GM20000 (cell line): ENCODE measurements at regions not wholly inside any gene's neighbourhood (a gene's known extent, or its start where the extent isn't known, plus 50 kb on each side); places are given as distances from the start of the nearest gene placed in this dataset.

Experiments used
- DNase-seq: peaks from one replicate; pipeline ENCODE4 v3.0.0; 2012; ENCODE audit warnings: low spot score
- CTCF ChIP-seq: IDR thresholded peaks from 2 replicates; pipeline ENCODE4 v1.5.1; 2012; ENCODE audit warnings: mild to moderate bottlenecking, control low read depth; ENCODE audit errors: extremely low read depth, missing control alignments

- no peak for TF ChIP-seq CTCF
- DNase-seq, result no peak
Observed at GRCh38 chr9:90961375-90961774, 159.8 kb downstream of the SYK start.

- no peak for DNase-seq
- no peak for TF ChIP-seq CTCF
Observed at GRCh38 chr9:90964101-90965020, 162.7 kb downstream of the SYK start.

GRCh38 chr9:90965226-90966030 is 163.8 kb downstream of the SYK start:
- TF ChIP-seq CTCF, result no peak
- no peak for DNase-seq

- no peak for DNase-seq
- TF ChIP-seq CTCF, result no peak
Observed at GRCh38 chr9:90966031-90966290, 164.3 kb downstream of the SYK start.

GRCh38 chr9:90966480-90967144 is 165.0 kb downstream of the SYK start:
- no peak for DNase-seq
- no peak for TF ChIP-seq CTCF

- no peak for TF ChIP-seq CTCF
- no peak for DNase-seq
Observed at GRCh38 chr9:90967145-90967538, 165.5 kb downstream of the SYK start.
